ENCODE measurements at regions not wholly inside any gene's neighbourhood (a gene's known extent, or its start where the extent isn't known, plus 50 kb on each side); places are given as distances from the start of the nearest gene placed in this dataset.

DNA sequence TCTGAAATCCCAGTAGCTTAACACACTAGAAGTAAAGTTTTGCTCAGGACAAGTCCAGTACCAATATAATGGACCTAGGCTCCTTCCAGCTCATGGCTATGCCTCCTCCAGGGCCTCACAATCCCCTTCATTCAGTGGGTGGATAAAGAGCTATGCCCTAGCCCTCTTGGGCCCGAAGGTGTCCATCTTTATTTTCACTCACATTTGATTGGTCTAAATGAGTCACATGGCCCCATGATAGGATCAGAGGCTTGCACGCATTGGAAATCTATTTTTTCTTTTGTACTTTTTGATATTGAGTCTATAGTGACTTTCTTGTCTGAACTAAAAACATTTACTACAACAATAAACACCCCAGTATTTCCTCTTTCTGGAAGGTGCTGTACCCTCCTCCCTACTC lies 202.6 kb upstream of the CTBP2 start:
- no peak overlapping the region for H3K4me3 ChIP-seq (ENCODE audit: low read depth, low read length)
- TF ChIP-seq, protein P1, sequence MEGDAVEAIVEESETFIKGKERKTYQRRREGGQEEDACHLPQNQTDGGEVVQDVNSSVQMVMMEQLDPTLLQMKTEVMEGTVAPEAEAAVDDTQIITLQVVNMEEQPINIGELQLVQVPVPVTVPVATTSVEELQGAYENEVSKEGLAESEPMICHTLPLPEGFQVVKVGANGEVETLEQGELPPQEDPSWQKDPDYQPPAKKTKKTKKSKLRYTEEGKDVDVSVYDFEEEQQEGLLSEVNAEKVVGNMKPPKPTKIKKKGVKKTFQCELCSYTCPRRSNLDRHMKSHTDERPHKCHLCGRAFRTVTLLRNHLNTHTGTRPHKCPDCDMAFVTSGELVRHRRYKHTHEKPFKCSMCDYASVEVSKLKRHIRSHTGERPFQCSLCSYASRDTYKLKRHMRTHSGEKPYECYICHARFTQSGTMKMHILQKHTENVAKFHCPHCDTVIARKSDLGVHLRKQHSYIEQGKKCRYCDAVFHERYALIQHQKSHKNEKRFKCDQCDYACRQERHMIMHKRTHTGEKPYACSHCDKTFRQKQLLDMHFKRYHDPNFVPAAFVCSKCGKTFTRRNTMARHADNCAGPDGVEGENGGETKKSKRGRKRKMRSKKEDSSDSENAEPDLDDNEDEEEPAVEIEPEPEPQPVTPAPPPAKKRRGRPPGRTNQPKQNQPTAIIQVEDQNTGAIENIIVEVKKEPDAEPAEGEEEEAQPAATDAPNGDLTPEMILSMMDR (conservative IDR thresholded peaks at IDR 0.05; ENCODE audit: low read depth, low read length), result no peak
- DNase-seq (ENCODE audit: low read depth), result no peak

- DNase-seq (ENCODE audit: low read depth), result no peak
- TF ChIP-seq, protein P1 (conservative IDR thresholded peaks at IDR 0.05; ENCODE audit: low read depth, low read length), result no peak
- H3K4me3 ChIP-seq (ENCODE audit: low read depth, low read length), result no peak overlapping the region
These were observed 199.0 kb upstream of the CTBP2 start for GRCh38 chr10:125359401-125359800.

DNA sequence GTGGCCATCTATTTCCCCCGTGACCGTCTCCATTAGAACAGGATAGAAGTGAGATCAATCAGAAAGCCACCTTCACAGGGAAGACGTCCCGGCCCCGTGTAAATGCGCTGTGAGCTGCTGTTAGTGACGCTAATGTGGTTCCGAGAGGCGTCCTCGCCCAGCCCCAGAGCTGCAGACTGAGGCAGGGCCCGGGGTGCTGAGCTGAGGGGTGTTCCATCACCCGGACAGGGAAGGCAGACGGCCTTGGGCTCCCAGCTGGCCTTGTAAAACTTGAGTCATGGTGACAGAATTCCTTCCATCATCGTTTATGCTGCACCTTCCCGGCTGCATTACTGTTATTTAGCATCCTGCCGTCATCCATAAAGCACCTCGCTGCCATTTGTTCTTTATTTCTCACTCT lies 195.3 kb upstream of the CTBP2 start:
- TF ChIP-seq, protein P1 (conservative IDR thresholded peaks at IDR 0.05; ENCODE audit: low read depth, low read length), result no peak
- DNase-seq (ENCODE audit: low read depth), result no peak
- no peak overlapping the region for H3K4me3 ChIP-seq (ENCODE audit: low read depth, low read length)

GRCh38 chr10:125350519-125350918 lies 190.2 kb upstream of the CTBP2 start:
- no peak overlapping the region for H3K4me3 ChIP-seq (ENCODE audit: low read depth, low read length)
- TF ChIP-seq, protein P1 (conservative IDR thresholded peaks at IDR 0.05; ENCODE audit: low read depth, low read length), result no peak
- DNase-seq (ENCODE audit: low read depth), result no peak

DNA sequence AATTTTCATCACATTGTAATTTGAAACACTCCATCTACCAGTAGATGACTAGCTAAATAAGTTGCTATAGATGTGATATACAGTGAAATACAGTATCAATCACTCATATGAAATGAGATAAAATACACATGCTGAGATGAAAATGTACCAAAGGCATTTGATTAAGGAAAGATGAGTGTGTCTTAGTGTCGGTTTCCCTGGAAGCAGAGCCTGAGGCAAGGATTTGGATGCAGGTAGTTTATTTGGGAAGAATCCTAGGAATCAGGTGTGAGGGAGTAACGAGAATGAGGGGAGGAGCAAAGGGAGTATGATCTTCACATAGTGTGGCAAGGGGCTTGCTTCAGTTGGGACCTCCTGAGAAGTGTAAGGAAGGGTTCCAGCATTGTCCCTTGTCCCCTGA lies 188.2 kb upstream of the CTBP2 start:
- H3K4me3 ChIP-seq (ENCODE audit: low read depth, low read length), result no peak overlapping the region
- TF ChIP-seq, protein P1 (conservative IDR thresholded peaks at IDR 0.05; ENCODE audit: low read depth, low read length), result no peak
- no peak for DNase-seq (ENCODE audit: low read depth)

DNA sequence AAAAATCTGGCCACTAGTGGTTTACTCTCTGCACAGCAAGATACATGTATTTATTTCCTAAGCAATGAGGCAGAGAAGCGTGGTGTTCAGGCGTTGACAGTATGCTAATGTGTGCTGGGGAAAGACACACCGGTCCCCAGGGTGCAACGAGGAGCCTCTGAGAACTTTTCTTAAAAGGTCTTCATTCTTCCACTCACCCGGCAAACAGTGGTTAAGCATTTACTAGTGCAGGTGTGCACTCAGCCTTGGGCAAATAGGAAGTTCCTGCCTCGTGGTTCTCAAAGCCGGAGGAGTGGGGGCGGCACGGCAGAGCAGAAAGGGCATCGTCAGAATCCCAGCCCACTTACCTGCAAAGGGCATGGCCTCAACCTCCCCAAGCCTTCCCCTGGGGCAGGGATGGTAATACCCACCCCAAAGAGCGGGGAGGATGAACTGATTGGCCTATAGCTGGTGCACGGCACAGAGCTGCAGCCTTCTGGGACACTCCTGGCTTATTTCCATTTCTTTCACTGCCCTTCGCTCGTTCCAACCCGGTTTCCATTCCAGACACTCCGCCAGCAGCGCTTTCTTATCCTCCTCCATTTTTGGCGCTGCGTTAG lies 184.3 kb upstream of the CTBP2 start:
- peak overlapping the region; percentile 54 for H3K4me3 ChIP-seq (ENCODE audit: low read depth, low read length)
- peak; percentile 38 for DNase-seq (ENCODE audit: low read depth)
- TF ChIP-seq, protein P1 (conservative IDR thresholded peaks at IDR 0.05; ENCODE audit: low read depth, low read length), result peak; percentile 14

DNA sequence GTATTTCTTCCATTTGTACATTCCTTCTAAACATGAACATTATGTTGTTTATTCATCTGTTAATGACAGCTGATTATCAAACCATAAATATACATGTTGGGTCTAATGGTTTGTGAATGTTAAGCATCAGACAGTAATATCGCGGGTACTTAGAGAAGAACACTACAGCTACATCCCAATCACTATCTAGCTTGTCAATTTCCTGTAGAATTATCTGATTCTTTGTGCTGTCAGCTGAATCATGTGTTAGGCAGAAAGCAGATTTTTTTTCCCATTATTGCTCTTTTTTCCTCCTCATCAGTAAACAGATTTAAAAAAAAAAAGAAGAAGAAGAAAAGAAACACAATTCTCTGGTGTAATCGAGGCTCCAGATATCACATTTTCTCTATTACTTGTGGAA lies 183.6 kb upstream of the CTBP2 start:
- no peak overlapping the region for H3K4me3 ChIP-seq (ENCODE audit: low read depth, low read length)
- TF ChIP-seq, protein P1 (conservative IDR thresholded peaks at IDR 0.05; ENCODE audit: low read depth, low read length), result no peak
- DNase-seq (ENCODE audit: low read depth), result no peak
